ENCODE measurements at regions not wholly inside any gene's neighbourhood (a gene's known extent, or its start where the extent isn't known, plus 50 kb on each side); places are given as distances from the start of the nearest gene placed in this dataset.

DNA sequence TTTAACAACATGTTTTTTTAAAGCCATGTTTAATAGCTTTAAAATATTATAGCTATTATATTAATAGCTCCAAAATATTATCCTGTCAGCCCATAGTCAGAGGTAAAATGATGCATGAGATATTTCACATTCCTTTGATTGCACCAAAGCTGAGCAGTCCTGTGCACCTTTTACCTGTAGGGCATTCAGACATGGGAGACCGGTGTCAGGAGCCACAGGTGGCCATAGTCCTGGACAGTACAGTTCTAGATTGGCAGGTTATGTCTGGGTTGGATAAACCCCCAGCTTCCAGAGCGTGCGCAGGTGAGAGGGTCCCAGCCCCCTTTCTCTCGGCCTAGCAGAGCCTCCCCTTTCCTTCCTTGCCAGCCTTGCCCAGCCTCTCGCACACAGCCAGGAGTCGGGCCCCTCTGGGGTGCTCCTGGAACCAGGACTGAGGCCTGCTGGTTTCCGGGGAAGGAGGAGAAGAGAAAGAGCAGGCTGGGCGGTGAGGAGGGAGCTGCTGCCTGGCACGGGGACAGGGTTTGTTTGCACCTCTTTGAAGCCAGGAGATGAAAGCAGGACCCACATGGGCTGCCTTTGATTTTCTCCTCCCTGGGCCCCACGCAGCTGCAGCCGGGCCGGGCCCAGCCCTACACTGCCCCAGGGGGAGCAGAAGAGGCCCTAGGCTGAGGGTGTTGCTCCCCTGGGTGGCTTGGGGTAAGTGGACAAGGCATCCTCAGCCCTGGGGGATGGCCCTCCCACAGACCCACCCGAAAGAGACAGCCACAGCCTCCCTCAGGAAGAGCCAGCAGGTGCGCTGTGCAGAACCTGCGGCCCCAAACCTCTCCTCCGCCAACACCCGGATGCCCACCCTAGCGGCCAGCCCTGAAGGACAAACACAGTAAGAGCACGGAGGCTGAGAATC lies 75.2 kb upstream of the TARDBP start:
- no peaks in the 10 kb centered on the region for H3K27me3 ChIP-seq
- no peaks in the 10 kb centered on the region for H3K9me3 ChIP-seq
- intact Hi-C loops (cut with DNase I) = no loop called here
- DNase-seq = peak in 1 of 6 donors; percentile 35
- no peaks in the 10 kb centered on the region for H3K4me1 ChIP-seq
- no peak for FAIRE-seq
- H3K27ac ChIP-seq = no peak overlapping the region
- H3K4me3 ChIP-seq = no peak overlapping the region
- no peaks in the 10 kb centered on the region for H3K36me3 ChIP-seq
- 80 to 83% methylated on average over 16 to 19 of the region's 19 CpGs for WGBS, 2 donors
- TF ChIP-seq, protein P1, sequence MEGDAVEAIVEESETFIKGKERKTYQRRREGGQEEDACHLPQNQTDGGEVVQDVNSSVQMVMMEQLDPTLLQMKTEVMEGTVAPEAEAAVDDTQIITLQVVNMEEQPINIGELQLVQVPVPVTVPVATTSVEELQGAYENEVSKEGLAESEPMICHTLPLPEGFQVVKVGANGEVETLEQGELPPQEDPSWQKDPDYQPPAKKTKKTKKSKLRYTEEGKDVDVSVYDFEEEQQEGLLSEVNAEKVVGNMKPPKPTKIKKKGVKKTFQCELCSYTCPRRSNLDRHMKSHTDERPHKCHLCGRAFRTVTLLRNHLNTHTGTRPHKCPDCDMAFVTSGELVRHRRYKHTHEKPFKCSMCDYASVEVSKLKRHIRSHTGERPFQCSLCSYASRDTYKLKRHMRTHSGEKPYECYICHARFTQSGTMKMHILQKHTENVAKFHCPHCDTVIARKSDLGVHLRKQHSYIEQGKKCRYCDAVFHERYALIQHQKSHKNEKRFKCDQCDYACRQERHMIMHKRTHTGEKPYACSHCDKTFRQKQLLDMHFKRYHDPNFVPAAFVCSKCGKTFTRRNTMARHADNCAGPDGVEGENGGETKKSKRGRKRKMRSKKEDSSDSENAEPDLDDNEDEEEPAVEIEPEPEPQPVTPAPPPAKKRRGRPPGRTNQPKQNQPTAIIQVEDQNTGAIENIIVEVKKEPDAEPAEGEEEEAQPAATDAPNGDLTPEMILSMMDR (IDR thresholded peaks at IDR 0.05) = no peak
- ATAC-seq = peak in 1 of 4 donors; percentile 10

DNA sequence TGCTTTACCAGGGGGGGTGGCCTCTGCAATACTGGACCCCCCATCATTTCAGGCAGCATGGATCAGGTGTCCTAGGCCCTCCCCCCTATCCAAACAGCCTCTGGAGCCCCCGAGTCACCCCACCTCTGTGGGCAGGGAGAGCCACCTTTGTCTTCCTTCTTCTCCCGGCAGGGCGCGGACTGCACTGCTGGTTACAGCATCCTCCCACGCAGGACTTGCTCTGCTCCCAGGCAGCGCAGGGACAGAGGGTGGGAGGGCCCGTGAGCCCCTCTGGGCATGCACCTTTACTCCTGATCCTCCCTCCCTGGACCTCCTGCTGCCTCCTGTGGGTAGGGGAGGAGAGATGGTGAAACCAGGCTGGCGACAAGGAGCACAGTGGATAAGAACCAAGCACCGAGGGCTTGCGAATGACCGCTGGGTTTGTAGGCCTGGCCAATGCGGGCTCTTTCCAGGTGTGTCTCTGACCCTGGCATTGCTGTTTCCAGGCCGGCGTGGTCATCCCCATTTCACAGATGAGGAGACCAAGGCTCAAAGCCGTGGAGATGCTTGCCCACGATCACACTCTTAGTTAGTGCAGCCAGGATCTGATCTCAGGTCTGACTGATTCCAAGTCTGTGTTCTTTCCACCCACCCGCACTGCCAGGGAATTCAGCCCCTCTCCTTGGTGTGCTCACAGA lies 73.6 kb upstream of the TARDBP start:
- WGBS, 2 donors = 89% methylated on average over 16 to 17 of the region's 17 CpGs
- DNase-seq = peak in 1 of 6 donors; percentile 41

GRCh38 chr1:10939654-10940450 lies 72.6 kb upstream of the TARDBP start:
- no peaks in the 10 kb centered on the region for H3K27me3 ChIP-seq
- TF ChIP-seq, protein P1 (IDR thresholded peaks at IDR 0.05) = no peak
- no peaks in the 10 kb centered on the region for H3K9me3 ChIP-seq
- no peaks in the 10 kb centered on the region for H3K4me1 ChIP-seq
- H3K36me3 ChIP-seq = no peaks in the 10 kb centered on the region
- no peak overlapping the region for H3K4me3 ChIP-seq
- intact Hi-C loops (cut with DNase I) = no loop called here
- WGBS, 2 donors = 78 to 81% methylated on average over 20 of the region's 20 CpGs
- no peak for ATAC-seq
- H3K27ac ChIP-seq = no peak overlapping the region
- no peak for FAIRE-seq
- peak in 1 of 6 donors; percentile 35 for DNase-seq

More for the DNA sequence above, 73.6 kb upstream of the TARDBP start:
- ATAC-seq (no peak), FAIRE-seq (no peak)
- no peaks in the 10 kb centered on the region for H3K36me3 ChIP-seq
- H3K9me3 ChIP-seq = no peaks in the 10 kb centered on the region
- H3K27me3 ChIP-seq = no peaks in the 10 kb centered on the region
- intact Hi-C loops (cut with DNase I) = no loop called here
- H3K4me1 ChIP-seq = no peaks in the 10 kb centered on the region
- no peak overlapping the region for H3K27ac ChIP-seq
- H3K4me3 ChIP-seq = no peak overlapping the region
- TF ChIP-seq, protein P1 (IDR thresholded peaks at IDR 0.05) = no peak

GRCh38 chr1:10940451-10940804 lies 72.0 kb upstream of the TARDBP start:
- no peaks in the 10 kb centered on the region for H3K36me3 ChIP-seq
- TF ChIP-seq, protein P1 (IDR thresholded peaks at IDR 0.05) = no peak
- H3K9me3 ChIP-seq = no peaks in the 10 kb centered on the region
- no peak overlapping the region for H3K4me3 ChIP-seq
- intact Hi-C loops (cut with DNase I) = no loop called here
- no peak overlapping the region for H3K27ac ChIP-seq
- H3K27me3 ChIP-seq = no peaks in the 10 kb centered on the region
- 90 to 95% methylated on average over 5 of the region's 5 CpGs for WGBS, 2 donors
- DNase-seq (peak in 1 of 6 donors; percentile 27), FAIRE-seq (no peak), ATAC-seq (no peak)
- no peaks in the 10 kb centered on the region for H3K4me1 ChIP-seq

Data from pancreas (tissue), 10 donors.